T1000 (cell line): ENCODE measurements at regions not wholly inside any gene's neighbourhood (a gene's known extent, or its start where the extent isn't known, plus 50 kb on each side); places are given as distances from the start of the nearest gene placed in this dataset.

Experiments used
- DNase-seq: peaks from one replicate; lab custom pipeline; 2025; ENCODE audit warnings: mixed read lengths; lab: John Stamatoyannopoulos, UW

DNA sequence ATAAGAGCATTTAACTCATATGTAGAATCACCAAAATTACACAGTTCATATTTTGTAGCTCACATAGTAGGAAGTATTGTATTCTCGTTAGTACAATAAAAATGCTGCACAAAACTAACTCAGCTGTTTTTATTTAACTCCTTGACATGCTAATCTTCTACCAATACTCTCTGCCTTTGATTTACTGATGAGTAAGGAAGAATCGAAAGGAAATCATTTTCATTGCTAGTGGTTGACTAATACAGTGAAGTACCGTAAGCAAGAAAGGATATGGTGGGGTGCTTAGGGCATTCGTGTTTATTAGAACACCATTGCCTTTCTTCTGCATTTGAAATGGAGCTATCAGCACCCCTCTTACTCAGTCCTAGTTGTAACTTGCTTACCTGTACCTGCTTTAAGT lies 1239.1 kb upstream of the TENM3 start:
- no peak for DNase-seq

DNA sequence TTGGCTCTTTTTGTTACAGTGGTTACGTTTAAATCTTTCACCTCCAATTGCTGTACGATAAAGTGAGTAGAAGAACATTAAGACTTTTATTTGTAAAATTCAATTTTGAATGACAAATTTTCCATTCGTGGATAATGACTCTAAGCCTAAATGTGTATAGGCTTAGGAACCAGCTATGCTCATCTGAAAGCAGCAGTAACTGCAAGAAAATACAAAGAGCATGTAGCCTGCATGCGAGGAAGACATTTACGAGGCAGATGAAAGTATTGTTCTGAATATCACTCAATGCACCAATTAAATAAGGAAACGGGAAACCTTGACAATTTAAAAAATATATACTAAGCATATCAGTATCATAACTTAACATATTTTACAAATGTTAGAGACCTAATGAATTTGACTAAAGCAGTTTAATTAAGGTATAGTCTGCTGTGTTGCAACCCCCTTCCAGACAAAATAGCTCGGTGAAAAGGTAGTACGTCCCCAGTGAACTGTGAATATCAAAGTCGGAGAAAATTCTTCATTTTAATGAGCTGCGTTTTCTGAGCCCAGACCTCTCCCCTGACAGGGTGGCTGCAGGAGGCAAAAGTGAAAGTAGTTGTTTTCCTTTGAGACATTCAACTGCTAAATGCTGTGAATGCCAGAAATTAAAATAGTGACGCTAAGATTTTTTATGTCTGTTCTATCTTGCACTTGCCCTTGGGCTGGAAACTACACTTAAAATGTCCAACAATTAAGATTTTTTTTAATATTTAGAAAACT lies 1236.5 kb upstream of the TENM3 start:
- DNase-seq = no peak

DNA sequence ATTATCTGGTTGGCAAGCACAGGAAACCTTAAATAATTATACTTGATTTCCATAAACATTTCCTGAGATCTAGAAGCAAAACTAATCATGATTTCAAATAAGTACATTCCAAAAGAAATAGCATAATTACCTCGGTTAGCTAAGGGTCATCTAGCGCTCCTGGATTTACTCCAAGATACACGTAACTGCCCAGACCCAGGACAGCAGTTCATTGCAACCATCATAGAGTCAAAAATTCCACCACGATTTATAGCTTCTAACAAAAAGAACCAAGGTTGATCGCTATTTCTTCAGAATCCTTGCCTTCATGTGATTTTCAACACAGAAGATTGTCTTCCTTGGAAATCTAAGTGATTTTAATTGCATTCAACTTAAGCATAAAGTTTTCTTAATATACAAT lies 1235.5 kb upstream of the TENM3 start:
- DNase-seq = no peak

DNA sequence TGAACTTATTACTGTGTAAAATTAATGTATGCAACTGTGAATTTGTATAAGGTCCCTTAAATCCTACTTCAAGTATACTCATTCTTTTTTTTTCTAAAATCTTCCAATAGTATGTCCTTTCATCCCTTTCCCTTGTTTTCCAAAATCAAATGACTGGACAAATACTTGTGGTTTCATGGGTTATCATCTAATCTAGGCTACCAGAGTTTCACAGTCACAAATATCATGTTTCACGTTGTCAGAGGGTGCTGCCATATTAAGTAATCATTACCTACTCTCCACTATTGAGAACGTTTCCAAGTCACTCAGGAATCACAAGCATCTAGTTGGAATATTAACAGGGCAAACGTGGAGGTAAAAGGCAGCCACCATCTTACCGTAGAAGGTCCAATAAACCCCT lies 1235.0 kb upstream of the TENM3 start:
- DNase-seq = no peak

DNA sequence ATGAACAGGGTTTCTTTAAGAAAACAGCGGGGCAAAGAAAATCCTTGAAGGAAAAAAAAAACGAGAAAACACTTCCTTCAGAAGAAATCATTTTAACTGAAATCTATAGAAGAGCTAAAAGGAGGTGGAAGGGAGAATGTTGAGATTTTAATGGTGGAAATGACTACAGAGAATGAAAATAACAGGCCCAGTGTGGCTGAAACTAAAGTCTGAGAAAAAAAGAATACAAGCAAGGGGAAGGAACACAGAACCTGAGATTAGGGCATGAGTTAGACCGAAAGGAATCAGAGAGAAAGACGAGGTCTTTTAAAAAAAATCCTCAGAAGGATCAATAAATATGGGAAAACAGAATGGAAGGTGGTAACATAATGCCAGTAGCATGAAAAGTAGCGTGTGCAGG lies 1230.0 kb upstream of the TENM3 start:
- no peak for DNase-seq

DNA sequence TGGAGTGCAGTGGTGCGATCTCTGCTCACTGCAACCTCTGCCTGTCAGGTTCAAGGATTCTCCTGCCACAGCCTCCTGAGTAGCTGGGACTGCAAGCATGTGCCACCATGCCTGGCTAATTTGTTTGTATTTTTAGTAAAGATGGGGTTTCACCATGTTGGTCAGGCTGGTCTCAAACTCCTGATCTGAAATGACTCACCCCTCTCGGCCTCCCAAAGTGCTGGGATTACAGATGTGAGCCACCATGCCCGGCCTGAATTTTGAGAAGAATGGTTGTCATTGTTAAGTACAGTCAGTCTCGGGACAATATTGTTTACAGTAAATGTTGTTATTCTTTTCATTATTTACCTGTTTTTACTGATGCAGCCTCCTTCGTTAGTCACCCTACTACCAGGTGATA lies 1226.2 kb upstream of the TENM3 start:
- DNase-seq = no peak

DNA sequence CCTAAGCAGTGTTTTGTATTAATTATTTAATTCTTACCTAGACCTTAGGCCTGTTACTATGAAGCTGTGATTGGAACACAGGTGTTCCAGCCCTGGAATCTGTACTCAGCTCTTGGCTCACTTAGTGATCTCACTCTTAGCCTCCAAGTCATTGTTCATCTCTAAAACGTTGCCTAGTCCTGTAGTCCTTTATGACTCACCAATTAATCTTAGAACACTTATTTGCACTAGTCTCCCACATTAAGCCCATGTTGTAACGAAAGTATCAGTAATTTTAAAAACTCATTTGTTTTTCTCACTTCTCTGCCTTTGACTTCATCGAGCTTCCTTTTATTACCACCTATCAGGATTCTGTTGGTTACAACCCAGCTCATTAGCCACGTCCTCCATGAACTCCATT lies 1224.7 kb upstream of the TENM3 start:
- DNase-seq = no peak

DNA sequence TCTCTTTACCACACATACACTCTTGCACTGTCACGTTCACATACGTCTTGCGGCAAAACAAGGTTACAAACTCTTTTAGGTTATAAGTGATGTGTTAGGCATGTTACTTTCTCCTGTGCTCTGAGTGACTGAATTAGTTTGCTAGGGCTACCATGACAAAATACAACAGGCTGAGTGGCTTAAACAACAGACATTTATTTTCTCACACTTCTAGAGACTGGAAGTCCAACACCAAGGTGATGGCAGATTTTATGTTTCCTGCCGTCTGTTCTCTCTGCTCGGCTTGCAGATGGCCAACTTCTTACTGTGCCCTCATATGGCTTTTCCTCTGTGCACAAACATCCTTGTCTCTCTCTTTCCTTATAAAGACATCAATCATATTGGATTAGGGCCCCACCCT lies 1224.3 kb upstream of the TENM3 start:
- DNase-seq = no peak

DNA sequence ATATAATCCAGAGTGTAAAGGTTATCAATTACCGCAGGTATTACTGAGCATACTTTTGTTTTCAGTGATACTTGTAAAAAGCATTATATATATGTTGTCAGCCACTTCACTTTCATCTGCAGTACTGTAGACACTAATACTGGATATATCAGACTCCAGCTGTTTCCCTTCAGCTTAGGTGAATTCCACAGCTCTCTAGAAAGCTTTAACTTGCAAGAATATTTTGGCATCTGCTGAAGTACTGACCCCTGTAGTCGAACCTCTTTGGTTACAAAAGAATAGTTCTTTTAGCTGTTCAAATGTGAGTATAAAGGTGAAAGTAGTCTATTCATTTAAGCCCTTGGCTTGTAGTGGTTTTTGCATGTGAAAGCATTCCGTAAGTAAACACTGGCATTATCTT lies 1222.7 kb upstream of the TENM3 start:
- no peak for DNase-seq

DNA sequence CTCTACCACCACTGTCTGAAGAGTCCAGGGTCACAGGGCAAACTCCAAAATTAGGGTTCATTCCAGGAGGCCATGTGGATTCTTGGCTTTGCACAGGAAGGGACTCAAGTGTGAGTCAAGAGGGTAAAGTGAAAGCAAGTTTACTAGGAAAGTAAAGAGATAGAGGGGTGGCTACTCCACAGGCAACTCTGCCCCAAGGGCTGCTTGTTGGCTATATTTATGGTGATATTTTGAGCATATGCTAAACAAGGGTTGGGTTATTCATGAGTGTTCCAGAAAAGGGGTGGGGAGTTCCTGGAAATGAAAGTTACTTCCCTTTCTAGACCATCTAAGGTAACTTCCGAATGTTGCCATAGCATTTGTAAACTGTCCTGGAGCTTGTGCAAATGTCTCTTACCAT lies 1222.0 kb upstream of the TENM3 start:
- DNase-seq = no peak

DNA sequence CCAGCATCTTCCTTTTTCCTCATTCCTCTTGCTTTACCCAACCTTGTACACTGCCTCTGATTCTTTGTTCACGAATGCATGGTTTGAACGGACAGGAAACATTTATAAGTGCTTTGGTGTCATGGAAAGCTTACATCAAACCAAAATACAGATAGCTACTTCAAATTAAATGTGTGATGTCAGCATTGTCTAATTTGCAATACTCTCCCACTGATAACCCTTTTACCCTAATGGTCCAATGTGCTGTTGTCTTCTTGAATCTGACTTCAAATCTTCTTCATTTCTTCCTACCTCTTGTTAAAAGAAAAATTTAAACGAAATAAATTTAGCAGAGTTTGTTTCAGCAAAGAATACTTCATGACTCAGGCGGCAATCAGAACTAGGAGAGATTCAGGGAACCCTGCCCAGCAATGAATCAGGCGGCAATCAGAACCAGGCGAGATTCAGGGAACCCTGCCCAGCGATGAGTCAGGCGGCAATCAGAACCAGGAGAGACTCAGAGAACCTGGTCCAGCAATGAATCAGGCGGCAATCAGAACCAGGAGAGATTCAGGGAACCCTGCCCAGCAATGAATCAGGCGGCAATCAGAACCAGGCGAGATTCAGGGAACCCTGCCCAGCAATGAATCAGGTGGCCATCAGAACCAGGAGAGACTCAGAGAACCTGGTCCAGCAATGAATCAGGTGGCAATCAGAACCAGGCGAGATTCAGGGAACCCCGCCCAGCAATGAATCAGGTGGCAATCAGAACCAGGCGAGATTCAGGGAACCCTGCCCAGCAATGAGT lies 1212.9 kb upstream of the TENM3 start:
- DNase-seq = peak; percentile 83

DNA sequence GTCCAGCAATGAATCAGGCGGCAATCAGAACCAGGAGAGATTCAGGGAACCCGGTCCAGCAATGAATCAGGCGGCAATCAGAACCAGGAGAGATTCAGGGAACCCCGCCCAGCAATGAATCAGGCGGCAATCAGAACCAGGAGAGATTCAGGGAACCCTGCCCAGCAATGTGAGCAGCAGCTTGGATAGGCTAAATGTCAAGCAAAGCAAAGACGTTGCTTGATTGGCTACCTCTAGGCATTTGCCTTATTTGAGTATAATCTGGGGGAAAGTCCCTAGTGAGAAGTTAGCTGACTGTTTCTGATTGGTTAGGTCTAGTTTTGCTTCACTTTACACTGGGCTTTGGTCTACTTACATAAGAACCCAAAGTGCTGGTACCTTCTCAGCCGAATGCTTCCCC lies 1212.2 kb upstream of the TENM3 start:
- DNase-seq = no peak

DNA sequence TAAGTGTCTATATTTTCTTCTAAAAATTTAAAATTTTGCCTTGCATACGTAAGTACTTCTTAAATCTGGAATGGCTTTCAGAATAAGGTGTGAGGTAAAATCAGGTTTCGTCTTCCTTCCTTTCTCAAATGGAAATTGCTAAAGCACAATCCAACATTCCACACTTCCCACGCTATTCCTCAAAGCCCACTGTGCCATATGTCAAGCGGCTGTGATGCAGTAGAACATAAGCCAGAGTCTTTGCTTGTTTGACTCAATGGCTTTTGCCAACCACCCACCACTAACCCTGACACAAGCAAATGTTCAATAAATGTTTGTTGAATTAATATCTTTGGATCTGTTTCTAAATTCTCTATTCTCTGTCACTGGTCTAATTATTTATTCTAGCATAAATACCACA lies 1199.7 kb upstream of the TENM3 start:
- DNase-seq = no peak

DNA sequence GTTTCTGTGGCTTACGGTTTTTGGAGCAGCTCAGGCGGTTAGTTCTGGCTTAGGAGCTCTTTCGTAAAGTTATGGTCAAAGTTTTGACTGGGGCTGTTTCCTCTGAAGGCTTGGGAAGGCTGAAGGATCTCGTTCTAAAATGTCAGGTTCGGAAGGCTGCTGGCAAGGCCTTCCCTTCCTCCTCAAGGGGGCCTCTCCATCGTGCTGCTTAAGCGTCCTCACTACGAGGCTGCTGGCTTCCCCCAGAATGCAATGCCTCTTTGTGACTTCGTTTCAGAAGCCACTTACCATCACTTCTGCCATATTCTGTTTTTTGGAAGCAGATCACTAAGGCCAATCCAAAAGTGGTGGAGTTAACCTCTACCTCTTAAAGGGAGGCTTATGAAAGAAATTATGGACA lies 1196.4 kb upstream of the TENM3 start:
- no peak for DNase-seq

DNA sequence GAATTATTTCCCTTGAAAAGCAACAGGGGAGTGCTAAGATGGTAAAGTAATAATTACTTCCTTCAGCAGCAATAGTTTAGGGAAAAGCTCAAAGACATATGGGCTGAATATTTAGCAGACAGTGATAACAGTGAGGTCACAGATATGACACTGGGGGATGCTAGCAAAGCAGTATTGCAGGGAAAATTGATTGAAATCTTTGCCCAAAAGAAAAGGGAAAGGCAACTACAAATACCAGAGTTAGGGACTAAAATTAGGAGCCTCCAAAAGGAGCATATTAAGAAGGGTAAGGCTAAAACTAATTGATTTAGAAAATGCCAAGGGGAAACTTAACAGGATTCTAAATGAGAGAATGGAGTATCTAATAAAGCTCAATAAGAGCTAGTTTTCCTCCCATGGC lies 1191.3 kb upstream of the TENM3 start:
- DNase-seq = no peak

DNA sequence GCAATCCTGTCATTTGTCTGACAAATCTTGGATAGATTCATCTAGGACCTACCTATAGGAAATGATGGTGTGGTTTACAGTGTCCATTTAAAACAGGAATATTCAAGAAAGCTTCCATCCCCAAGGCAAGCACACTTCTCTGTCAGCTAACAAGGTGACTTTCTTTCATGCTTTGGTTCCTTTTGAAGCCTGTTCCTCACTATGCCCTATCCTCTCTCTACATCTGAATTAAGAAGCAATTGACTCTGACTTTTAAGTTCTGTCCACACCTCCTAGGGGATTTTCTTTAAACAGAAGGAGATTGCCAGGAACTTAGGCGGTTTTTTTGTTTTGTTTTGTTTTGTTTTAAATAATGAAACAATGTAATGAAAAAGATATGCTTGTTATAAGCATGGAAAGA lies 1181.4 kb upstream of the TENM3 start:
- DNase-seq = no peak

DNA sequence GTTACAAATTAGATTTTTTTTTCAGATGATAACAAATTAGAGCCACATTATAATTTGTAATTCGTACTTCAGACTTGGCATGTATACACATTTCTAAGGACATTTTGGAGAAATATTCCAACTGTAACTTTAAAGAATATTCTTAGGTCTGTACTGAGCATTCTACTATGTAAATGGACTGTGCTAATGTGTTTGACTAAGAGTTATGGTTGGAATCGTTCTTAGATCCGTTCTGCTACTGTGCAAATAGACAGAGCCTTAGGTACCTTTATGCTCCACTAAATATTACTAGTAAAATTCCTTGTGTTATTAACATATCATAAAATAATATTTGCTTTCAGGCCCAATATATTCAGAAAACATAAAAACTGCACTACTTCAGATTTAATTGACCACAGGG lies 1180.0 kb upstream of the TENM3 start:
- DNase-seq = no peak

DNA sequence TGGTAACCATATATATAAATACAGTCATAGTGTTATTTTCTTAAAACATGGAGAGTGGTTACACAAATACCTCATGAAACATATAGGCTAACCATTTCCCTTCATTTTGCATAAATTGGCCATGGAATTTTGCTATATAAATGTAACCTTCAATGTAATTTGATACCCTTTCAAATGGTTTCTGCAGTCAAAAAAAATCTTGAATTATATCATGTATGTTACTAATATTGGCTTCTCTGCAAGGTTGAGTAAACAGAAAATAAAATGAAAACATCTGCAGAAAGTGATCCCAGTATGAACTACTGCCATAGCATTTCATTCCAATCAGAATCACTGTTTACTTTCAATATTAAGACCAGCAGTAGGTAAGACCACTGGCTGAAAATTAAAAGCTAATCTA lies 1165.9 kb upstream of the TENM3 start:
- no peak for DNase-seq

DNA sequence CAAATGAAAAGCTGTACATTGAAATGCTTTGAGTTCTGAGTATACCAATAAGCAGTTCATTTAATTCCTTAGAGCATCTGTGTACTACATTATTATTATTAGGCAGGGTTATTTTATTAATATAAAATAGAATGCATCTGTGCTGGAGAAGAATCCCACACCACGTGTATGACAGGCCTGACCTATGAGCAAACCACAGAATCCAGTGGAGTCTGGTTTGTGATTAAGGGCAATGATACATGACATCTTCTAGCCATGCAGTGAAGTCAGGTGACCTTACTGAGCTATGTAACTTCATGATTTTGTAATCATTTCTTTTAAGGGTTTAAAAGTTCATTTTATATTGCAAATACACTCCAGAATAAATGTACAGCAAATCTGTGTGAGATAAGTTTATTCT lies 1165.0 kb upstream of the TENM3 start:
- no peak for DNase-seq

DNA sequence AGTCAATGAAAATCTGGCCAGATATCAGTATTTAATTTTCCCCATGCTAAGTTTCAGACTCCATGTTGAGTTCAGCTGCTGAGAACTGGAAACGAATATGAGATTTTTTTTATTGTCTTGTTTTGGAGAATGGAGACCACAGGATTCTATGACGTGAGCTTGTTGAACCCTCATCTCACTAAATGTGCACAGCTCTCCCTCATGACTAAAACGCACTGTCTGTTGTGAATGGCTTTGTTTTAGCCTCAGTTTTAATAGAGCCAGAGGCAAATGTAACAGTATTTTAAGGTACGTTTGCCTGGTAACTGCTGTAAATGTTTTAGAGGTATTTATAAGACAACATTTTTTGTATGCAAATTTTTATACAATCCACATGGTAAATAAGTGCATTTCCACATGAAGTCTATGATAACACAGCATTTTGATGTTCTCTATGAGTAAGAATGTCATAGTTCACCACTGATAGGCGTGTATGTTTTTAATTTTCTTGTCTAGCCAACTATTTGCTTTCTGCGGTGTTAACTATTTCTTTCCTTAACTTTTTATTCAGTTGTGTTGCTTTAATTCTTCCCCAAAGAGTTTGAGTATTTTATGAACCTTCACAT lies 1159.3 kb upstream of the TENM3 start:
- DNase-seq = no peak

DNA sequence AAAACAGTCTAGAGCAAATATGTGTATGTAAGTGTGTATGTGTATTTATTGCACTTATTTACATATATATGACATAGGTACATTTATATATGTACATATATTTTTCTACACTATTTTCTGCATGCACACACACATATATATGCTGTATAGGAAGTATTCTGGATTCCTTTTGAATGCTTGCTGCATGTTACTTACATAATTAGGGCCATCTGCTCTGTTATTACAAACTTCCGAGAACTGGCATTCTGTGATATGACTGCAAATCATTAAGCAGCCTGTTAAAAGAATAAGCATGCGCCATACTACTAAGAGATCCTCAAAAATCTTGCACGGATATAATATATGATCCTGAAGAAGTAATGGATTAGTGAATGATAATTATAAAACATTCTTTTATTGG lies 1157.6 kb upstream of the TENM3 start:
- DNase-seq = no peak

DNA sequence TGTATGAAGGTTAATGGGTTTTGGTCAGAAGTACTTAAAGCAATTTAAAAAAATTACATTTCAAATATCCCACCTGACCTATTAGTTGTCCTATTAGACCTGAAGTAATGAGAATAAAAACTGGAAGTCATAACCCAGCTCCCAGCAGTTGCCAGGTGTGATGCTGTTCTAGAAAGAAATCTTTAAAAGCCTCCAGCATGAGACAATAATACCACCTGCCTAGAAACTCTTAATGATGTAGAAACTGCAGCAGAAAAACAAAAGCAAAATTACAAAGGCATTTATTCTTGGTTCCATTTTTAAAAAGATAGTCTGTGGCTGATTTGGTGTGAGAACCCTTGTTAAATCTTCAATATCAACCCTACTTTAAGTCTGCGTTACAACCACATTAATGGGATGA lies 1137.7 kb upstream of the TENM3 start:
- no peak for DNase-seq

DNA sequence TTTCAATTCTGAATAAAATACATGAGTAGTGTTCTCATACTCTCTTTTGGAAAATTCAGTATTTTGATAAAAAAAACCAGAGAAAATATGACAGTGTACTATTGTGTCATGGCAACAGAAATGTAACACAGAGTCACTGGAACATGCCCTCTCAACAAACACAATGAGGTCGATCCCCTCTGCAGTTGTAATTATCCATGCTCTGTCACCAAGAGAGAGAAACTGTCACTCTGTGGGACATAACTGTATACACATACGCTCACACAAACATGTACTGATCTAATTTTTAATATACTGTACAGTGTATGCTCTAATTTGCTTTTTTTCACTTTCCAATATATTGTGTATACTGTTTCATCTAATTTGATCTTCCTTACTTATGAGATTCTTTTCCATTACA lies 1136.8 kb upstream of the TENM3 start:
- DNase-seq = no peak
